Neuron (in vitro differentiated cells): ENCODE measurements at regions not wholly inside any gene's neighbourhood (a gene's known extent, or its start where the extent isn't known, plus 50 kb on each side); places are given as distances from the start of the nearest gene placed in this dataset.
"Not testable (repeated sequence)": the region's sequence is repeated elsewhere in the genome, so short reads cannot be mapped to it uniquely, and the experiment has no call there.

Experiments used
- H2AFZ ChIP-seq: one replicate; pipeline ENCODE4 v1.6.1; 2013; ENCODE audit warnings: low read depth, mild to moderate bottlenecking, inconsistent platforms, low read length, moderate library complexity
- H3K27me3 ChIP-seq: one replicate; pipeline ENCODE4 v1.6.1; 2013; ENCODE audit warnings: low read length; ENCODE audit not compliant: insufficient read depth
- H3K36me3 ChIP-seq: one replicate; pipeline ENCODE4 v1.6.1; 2013; ENCODE audit warnings: low read length; ENCODE audit not compliant: insufficient read depth
- H3K4me1 ChIP-seq: one replicate; pipeline ENCODE4 v1.6.1; 2013; ENCODE audit warnings: low read length; ENCODE audit not compliant: insufficient read depth
- H3K4me3 ChIP-seq: 2 replicates; pipeline ENCODE4 v1.5.1; 2013; ENCODE audit warnings: mild to moderate bottlenecking, low read length, moderate library complexity
- H3K9me3 ChIP-seq: one replicate; pipeline ENCODE4 v1.6.1; 2013; ENCODE audit warnings: low read length

DNA sequence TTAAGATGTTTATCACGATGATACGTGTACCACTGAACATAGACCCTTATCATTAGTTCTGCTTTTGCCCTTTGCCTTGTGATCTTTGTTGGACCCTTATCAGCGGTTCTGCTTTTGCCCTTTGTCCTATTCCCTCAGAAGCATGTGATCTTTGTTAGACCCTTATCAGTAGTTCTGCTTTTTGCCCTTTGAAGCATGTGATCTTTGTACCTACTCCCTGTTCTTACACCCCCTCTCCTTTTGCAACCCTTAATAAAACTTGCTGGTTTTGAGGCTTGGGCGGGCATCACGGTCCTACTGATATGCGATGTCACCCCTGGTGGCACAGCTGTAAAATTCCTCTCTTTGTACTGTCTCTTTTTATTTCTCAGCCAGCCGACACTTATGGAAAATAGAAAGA is 117.0 kb downstream of the SDHAF3 start:
- not testable (repeated sequence) for H3K27me3 ChIP-seq, H3K4me3 ChIP-seq, H3K4me1 ChIP-seq, H2AFZ ChIP-seq, H3K36me3 ChIP-seq
- peaks cover 12% of the 10 kb centered on the region for H3K9me3 ChIP-seq

DNA sequence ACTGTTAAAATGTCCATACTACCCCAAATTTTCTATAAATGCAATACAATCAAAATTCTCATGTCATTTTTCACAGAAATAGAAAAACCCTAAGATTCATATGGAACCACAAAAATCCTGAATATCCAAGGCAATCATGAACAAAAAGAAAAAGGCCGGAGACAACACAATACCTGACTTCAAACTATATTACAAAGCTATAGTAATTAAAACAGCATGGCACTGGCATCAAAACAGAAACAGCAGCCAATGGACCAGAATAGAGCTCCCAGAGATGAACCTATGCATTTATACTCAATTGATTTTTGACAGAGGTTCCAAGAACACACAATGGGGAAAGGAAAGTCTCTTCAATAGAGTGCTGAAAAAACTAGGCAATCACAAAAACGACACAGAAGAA is 128.8 kb downstream of the SDHAF3 start:
- H3K27me3 ChIP-seq: no peaks in the 10 kb centered on the region
- no peaks in the 10 kb centered on the region for H3K4me1 ChIP-seq
- no peak overlapping the region for H3K4me3 ChIP-seq
- H3K36me3 ChIP-seq: no peaks in the 10 kb centered on the region
- no peaks in the 10 kb centered on the region for H3K9me3 ChIP-seq
- H2AFZ ChIP-seq: no peak overlapping the region

DNA sequence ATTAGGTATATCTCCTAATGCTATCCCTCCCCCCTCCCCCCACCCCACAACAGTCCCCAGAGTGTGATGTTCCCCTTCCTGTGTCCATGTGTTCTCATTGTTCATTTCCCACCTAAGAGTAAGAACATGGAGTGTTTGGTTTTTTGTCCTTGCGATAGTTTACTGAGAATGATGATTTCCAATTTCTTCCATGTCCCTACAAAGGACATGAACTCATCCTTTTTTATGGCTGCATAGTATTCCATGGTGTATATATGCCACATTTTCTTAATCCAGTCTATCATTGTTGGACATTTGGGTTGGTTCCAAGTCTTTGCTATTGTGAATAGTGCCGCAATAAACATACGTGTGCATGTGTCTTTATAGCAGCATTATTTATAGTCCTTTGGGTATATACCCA is 140.7 kb downstream of the SDHAF3 start:
- H3K4me1 ChIP-seq, H3K36me3 ChIP-seq, H3K27me3 ChIP-seq, H2AFZ ChIP-seq, H3K4me3 ChIP-seq, H3K9me3 ChIP-seq: not testable (repeated sequence)

GRCh38 chr7:97269741-97270140 is 152.2 kb downstream of the SDHAF3 start:
- H3K4me3 ChIP-seq: no peak overlapping the region
- no peaks in the 10 kb centered on the region for H3K27me3 ChIP-seq
- no peaks in the 10 kb centered on the region for H3K36me3 ChIP-seq
- H3K9me3 ChIP-seq: no peaks in the 10 kb centered on the region
- no peak overlapping the region for H2AFZ ChIP-seq
- peaks cover 6% of the 10 kb centered on the region for H3K4me1 ChIP-seq

- Histone ChIP-seq H3K4me1 (peaks cover 6% of the 10 kb centered on the region), H3K36me3 (no peaks in the 10 kb centered on the region), H3K4me3 (no peak overlapping the region), H3K9me3 (no peaks in the 10 kb centered on the region), H3K27me3 (no peaks in the 10 kb centered on the region), H2AFZ (no peak overlapping the region)
Measured at GRCh38 chr7:97270280-97270679, 152.8 kb downstream of the SDHAF3 start.

GRCh38 chr7:97271619-97272018 is 154.1 kb downstream of the SDHAF3 start:
- Histone ChIP-seq H2AFZ (no peak overlapping the region), H3K4me1 (peaks cover 7% of the 10 kb centered on the region), H3K9me3 (no peaks in the 10 kb centered on the region), H3K27me3 (no peaks in the 10 kb centered on the region), H3K4me3 (no peak overlapping the region), H3K36me3 (no peaks in the 10 kb centered on the region)

GRCh38 chr7:97272237-97272975 is 154.9 kb downstream of the SDHAF3 start:
- H3K9me3 ChIP-seq: no peaks in the 10 kb centered on the region
- H3K4me1 ChIP-seq: peaks cover 11% of the 10 kb centered on the region

GRCh38 chr7:97275475-97275874 is 158.0 kb downstream of the SDHAF3 start:
- Histone ChIP-seq H3K4me3 (no peak overlapping the region), H3K36me3 (no peaks in the 10 kb centered on the region), H3K9me3 (no peaks in the 10 kb centered on the region), H3K4me1 (peaks cover 14% of the 10 kb centered on the region), H2AFZ (no peak overlapping the region), H3K27me3 (no peaks in the 10 kb centered on the region)

More at GRCh38 chr7:97272237-97272975, 154.9 kb downstream of the SDHAF3 start:
- H3K36me3 ChIP-seq: no peaks in the 10 kb centered on the region
- H2AFZ ChIP-seq: no peak overlapping the region
- H3K27me3 ChIP-seq: no peaks in the 10 kb centered on the region
- no peak overlapping the region for H3K4me3 ChIP-seq

DNA sequence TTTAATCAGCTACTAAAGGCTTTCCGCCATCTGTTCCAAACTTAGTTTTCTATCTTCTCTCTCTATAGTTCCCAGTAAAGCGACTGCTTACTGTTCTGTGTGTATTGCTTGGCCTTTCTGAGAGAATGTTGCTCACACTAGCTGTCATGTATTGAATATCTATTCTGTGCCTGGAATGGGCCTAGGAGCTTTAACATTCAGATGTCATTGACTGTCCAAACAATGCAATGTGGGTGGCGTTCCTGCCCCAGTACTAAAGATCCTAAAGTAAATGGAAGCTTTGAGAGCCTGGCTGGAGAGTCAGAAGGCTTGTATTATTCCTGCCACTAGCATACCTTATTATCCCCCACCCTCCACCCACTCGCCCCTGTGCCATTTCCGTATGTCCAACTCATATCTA is 163.5 kb downstream of the SDHAF3 start:
- no peaks in the 10 kb centered on the region for H3K27me3 ChIP-seq
- H3K36me3 ChIP-seq: no peaks in the 10 kb centered on the region
- H3K4me1 ChIP-seq: peaks cover 33% of the 10 kb centered on the region
- peak overlapping the region; percentile 18 for H2AFZ ChIP-seq
- peak overlapping the region; percentile 7 for H3K4me3 ChIP-seq
- no peaks in the 10 kb centered on the region for H3K9me3 ChIP-seq

DNA sequence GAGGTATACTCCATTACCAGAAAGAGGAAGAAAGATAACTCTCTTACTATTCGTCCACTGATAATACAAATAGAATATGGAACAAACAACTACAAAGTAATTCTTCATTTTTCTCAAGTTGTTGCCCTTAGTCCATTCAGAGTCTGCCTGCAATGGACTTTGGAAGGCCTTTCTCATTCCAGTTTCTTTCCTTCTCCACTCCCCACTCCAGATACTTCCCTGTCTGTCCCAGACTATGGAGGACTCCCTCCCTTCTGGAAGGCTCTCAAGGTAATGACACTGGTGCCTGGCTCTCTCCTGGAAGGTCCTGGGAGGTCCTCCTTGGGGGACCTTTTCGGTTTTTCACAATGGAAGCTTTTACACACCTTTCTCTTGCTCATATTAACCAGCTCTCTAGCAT is 167.8 kb downstream of the SDHAF3 start:
- Histone ChIP-seq H3K27me3 (no peaks in the 10 kb centered on the region), H3K9me3 (no peaks in the 10 kb centered on the region), H2AFZ (no peak overlapping the region), H3K4me3 (no peak overlapping the region), H3K36me3 (no peaks in the 10 kb centered on the region), H3K4me1 (peaks cover 20% of the 10 kb centered on the region)

DNA sequence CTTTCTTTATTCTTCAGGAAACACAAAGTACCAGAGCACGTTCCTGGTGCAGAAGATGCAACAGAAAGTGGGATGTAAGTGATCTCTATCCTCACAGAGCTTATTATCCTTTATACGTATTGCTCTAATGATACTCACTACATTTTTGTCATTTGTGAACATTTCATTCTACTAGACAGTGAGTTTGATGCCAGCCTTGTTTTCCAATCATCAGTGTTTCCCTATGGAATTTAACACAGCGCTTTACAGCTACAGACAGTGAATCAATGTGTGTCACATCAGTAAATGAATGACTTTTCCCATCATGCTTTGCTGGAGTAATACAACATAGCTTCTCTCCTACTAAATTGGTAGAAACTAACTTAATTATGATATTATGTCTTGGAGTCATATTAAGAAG is 175.5 kb downstream of the SDHAF3 start:
- no peaks in the 10 kb centered on the region for H3K9me3 ChIP-seq
- H3K4me1 ChIP-seq: no peaks in the 10 kb centered on the region
- H2AFZ ChIP-seq: no peak overlapping the region
- H3K4me3 ChIP-seq: no peak overlapping the region
- no peaks in the 10 kb centered on the region for H3K27me3 ChIP-seq
- H3K36me3 ChIP-seq: no peaks in the 10 kb centered on the region

GRCh38 chr7:97298561-97298960 is 181.1 kb downstream of the SDHAF3 start:
- H3K27me3 ChIP-seq: no peaks in the 10 kb centered on the region
- H3K4me3 ChIP-seq: no peak overlapping the region
- H2AFZ ChIP-seq: no peak overlapping the region
- no peaks in the 10 kb centered on the region for H3K9me3 ChIP-seq
- H3K36me3 ChIP-seq: no peaks in the 10 kb centered on the region
- H3K4me1 ChIP-seq: peaks cover 5% of the 10 kb centered on the region

DNA sequence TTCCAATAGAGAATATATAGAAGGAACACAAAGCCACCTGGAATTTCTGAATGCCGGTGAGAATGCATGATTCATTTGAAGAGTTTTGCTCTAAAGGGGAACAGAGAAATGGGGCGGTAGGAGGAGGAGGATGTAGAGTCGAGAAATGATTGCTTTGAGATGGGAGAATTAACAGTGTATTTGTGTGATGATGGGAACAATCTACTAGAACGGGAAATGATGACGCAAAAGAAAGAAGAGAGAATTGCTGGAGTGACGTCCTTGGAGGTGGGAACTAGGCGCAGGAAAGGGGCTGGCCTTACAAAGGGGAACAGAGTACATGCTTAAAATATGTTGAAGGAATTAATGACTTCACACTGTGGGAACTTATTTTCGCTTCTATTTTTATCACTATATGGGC is 188.1 kb downstream of the SDHAF3 start:
- no peaks in the 10 kb centered on the region for H3K9me3 ChIP-seq
- H3K4me3 ChIP-seq: no peak overlapping the region
- H3K27me3 ChIP-seq: no peaks in the 10 kb centered on the region
- H3K36me3 ChIP-seq: no peaks in the 10 kb centered on the region
- no peak overlapping the region for H2AFZ ChIP-seq
- no peaks in the 10 kb centered on the region for H3K4me1 ChIP-seq

DNA sequence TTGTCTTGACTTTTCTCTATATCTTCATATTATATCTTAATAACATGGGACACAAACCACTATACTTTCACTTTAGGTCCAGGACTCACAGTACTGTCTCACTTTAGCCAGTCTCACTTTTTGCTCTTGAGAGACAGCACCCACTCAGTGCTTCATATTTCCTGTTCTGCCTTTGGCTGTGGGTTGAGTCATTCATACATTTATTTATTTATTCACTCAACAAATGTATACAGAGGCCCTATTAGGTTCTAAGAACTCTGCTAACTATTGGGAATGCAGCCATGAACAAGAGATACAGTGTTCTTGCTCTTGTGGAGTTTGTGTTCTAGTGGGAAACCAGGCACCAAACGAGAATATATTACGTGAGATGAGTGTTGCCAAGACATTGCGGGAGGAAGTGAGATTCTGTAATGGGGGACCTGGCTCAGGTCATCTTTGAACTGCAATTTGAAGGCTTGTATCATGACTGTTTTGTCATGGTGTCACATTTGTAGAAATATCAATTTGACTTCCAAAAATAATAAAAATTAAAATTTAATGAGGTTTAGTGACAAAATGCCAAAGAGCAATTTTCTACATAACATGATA is 190.1 kb downstream of the SDHAF3 start:
- Histone ChIP-seq H3K27me3 (no peaks in the 10 kb centered on the region), H3K4me1 (no peaks in the 10 kb centered on the region), H2AFZ (no peak overlapping the region), H3K36me3 (no peaks in the 10 kb centered on the region), H3K4me3 (no peak overlapping the region), H3K9me3 (no peaks in the 10 kb centered on the region)
